OCI-LY7 (cell line): ENCODE measurements at regions not wholly inside any gene's neighbourhood (a gene's known extent, or its start where the extent isn't known, plus 50 kb on each side); places are given as distances from the start of the nearest gene placed in this dataset.

Source experiments
- CTCF ChIP-seq: fragments of 200-600 bp; sonication (generic); conservative IDR thresholded peaks from 2 replicates; pipeline ENCODE4 v1.5.1; 2014; ENCODE audit warnings: mild to moderate bottlenecking, antibody characterized with exemption, low read length, moderate library complexity, mixed read lengths
- EZH2phosphoT487 ChIP-seq: fragments of 200-600 bp; sonication (generic); IDR thresholded peaks from 2 replicates; pipeline ENCODE4 v1.6.1; 2018; ENCODE audit warnings: low read depth, borderline replicate concordance, mild to moderate bottlenecking, mixed run types, antibody characterized with exemption, low read length, moderate library complexity, mixed read lengths

DNA sequence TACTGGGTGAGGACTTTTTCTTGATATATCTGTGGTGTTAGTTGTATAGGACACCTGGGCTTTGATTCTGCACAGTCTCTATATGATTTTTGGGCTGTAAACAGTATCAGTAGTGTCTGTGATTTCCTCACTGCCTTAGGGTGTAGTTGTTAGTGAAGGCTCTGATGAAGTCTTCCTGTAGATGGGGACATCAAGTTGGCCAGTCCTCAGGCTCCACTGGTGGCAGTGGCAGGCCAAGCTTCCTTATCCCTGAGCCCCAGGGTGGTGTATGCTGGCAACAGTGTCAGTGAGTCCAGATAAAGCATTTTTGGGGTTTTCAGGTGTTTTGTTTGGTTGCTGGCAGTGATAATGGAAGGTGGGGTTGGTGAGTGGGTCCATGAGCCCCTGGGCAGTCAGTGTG lies 961.4 kb downstream of the DSC3 start:
- TF ChIP-seq CTCF: no peak
- no peak for TF ChIP-seq EZH2phosphoT487
